ENCODE measurements at regions not wholly inside any gene's neighbourhood (a gene's known extent, or its start where the extent isn't known, plus 50 kb on each side); places are given as distances from the start of the nearest gene placed in this dataset.
"Not testable (repeated sequence)": the region's sequence is repeated elsewhere in the genome, so short reads cannot be mapped to it uniquely, and the experiment has no call there.

DNA sequence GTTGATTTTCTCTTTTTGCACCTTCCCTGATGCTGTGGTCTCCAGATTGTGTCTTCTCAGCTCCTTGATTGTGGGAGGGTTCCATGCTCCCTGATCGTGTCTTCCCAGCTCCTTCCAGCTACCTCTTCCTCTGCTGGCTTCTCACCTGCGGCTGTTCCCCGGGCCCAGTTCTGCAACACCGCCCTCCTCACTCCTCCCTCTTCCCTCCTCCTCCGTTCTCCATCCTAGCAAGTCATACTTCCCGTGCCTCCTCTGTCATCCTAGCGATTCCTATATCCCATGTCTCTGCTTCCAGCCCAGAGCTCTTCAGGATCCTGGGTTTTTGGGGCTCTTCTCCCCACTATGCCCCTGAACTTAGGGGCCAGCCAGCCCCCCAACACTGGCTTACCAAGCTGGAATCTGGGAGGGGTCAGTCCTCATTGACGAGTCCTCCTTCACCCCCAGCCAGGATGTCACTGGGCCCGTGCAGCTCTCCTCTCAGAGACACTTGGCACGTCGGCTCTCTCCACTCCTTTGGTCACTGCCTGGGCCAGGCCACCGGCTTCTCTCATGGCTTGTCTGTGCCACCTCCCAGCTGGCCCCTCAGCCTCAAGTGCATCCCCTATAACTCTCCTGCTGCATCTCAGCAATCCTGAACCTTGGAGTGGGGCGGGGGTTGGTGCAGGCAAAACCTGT, 255.4 kb upstream of the MVB12B start:
- Histone ChIP-seq H3K36me3 (ENCODE audit: insufficient read depth, insufficient read length, low read length) (no peaks in the 10 kb centered on the region), H3K4me3 (ENCODE audit: insufficient read length, low read depth) (no peak overlapping the region), H3K27me3 (ENCODE audit: insufficient read depth, insufficient read length) (no peaks in the 10 kb centered on the region), H3K4me1 (ENCODE audit: insufficient read depth, insufficient read length) (no peaks in the 10 kb centered on the region), H3K9me3 (ENCODE audit: insufficient read depth, low read length) (no peaks in the 10 kb centered on the region), H3K9ac (ENCODE audit: insufficient read length, low read depth) (no peak overlapping the region)
- TF ChIP-seq YY1 (IDR thresholded peaks at IDR 0.05; ENCODE audit: insufficient read depth, insufficient read length) (no peak), ZNF274 (IDR thresholded peaks at IDR 0.05; ENCODE audit: low read depth, low read length) (no peak), SUZ12 (IDR thresholded peaks at IDR 0.05; ENCODE audit: extremely low read depth, insufficient read depth, insufficient read length) (no peak)
- DNase-seq (ENCODE audit: low read depth, low spot score), result no peak

DNA sequence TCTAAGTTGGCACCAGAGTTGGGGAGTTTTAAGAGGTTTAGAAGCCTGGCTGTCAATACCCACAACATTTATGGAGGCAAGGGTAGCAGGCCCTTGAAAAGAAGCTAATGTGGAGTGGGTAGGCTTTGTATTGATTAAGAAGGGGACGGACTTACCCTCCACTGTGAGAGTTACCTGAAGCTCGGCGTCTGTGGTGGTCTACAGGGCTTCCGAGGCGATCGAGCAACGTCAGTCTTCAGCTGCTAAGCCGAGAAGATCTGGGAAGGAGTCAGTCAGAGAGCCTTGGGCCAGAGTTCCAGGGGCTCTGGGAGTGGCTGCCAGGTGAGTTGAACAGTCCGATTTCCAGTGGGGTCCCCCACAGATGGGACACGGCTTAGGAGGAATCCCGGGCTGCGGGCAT, 249.0 kb upstream of the MVB12B start:
- not testable (repeated sequence) for H3K36me3 ChIP-seq (ENCODE audit: insufficient read depth, insufficient read length, low read length); H3K9ac ChIP-seq (ENCODE audit: insufficient read length, low read depth); H3K4me3 ChIP-seq (ENCODE audit: insufficient read length, low read depth); H3K9me3 ChIP-seq (ENCODE audit: insufficient read depth, low read length); H3K4me1 ChIP-seq (ENCODE audit: insufficient read depth, insufficient read length); DNase-seq (ENCODE audit: low read depth, low spot score)
- H3K27me3 ChIP-seq (ENCODE audit: insufficient read depth, insufficient read length), result peaks cover 14% of the 10 kb centered on the region

DNA sequence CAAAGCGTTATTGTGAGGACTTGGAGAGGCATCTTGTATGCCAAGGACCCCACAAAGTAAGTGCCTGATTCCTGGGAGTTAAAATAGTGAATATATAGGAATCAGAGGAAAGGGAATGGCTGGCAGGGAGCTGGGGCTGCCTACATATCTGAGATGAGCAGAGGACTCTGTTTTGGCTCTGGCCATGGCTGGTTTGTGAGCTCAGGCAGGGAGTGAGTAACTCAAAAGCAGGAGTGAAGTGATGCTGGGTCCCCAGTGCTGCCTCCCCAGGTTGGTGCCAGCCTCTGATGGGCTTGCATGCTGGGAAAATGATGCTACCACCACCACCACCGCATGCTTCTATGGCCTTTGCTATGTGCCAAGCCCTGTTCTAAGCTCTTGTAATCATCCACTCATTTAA, 246.0 kb upstream of the MVB12B start:
- no peak for DNase-seq (ENCODE audit: low read depth, low spot score)
- Histone ChIP-seq H3K27me3 (ENCODE audit: insufficient read depth, insufficient read length) (peaks cover 40% of the 10 kb centered on the region), H3K36me3 (ENCODE audit: insufficient read depth, insufficient read length, low read length) (no peaks in the 10 kb centered on the region), H3K9ac (ENCODE audit: insufficient read length, low read depth) (no peak overlapping the region), H3K4me1 (ENCODE audit: insufficient read depth, insufficient read length) (no peaks in the 10 kb centered on the region), H3K4me3 (ENCODE audit: insufficient read length, low read depth) (no peak overlapping the region), H3K9me3 (ENCODE audit: insufficient read depth, low read length) (no peaks in the 10 kb centered on the region)
- TF ChIP-seq SUZ12 (IDR thresholded peaks at IDR 0.05; ENCODE audit: extremely low read depth, insufficient read depth, insufficient read length) (no peak), ZNF274 (IDR thresholded peaks at IDR 0.05; ENCODE audit: low read depth, low read length) (no peak)

DNA sequence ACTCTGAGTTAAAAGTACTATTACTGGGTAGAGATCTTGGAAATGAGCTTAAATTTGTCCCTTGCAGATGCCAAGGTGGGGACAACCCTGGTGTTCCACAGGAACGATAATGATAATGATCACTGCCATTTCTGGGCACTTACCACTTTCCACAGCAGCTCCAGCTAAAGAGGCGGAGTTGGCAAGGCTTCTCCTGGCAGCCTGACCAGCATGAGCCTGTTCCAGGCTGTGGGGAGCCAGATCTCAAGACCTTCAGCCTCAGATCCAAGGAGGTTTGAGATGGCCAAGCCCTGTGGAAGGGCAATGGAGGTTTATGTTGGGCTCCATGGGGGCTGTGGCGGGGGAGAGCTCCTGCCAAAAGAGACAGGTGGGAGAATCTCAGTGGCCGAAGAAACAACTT, 244.9 kb upstream of the MVB12B start:
- Histone ChIP-seq H3K9me3 (ENCODE audit: insufficient read depth, low read length) (no peaks in the 10 kb centered on the region), H3K9ac (ENCODE audit: insufficient read length, low read depth) (no peak overlapping the region), H3K36me3 (ENCODE audit: insufficient read depth, insufficient read length, low read length) (no peaks in the 10 kb centered on the region), H3K27me3 (ENCODE audit: insufficient read depth, insufficient read length) (peaks cover 46% of the 10 kb centered on the region), H3K4me3 (ENCODE audit: insufficient read length, low read depth) (no peak overlapping the region), H3K4me1 (ENCODE audit: insufficient read depth, insufficient read length) (no peaks in the 10 kb centered on the region)
- DNase-seq (ENCODE audit: low read depth, low spot score), result no peak
- TF ChIP-seq SUZ12 (IDR thresholded peaks at IDR 0.05; ENCODE audit: extremely low read depth, insufficient read depth, insufficient read length), result no peak

DNA sequence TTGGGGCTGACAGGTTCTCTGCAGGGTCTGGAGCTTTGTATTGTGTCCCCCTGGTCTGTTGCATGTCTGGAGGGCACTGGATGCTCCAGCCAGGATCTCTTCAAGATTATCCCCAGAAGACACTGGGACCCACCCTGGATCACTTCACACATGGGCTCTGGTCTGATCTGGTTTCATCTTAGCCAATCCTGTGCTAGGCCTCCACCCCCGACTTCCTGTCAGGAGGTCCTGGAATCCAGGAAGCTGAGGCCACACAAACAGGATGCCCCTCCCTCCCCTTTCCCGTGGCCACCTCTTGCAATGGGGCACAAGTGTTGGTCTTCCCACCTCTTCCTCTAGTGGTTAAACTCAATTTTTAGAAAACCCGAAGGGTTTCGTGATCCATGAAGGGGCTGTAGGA, 242.6 kb upstream of the MVB12B start:
- Histone ChIP-seq H3K4me1 (ENCODE audit: insufficient read depth, insufficient read length) (no peaks in the 10 kb centered on the region), H3K27me3 (ENCODE audit: insufficient read depth, insufficient read length) (peaks cover 46% of the 10 kb centered on the region), H3K4me3 (ENCODE audit: insufficient read length, low read depth) (no peak overlapping the region), H3K9ac (ENCODE audit: insufficient read length, low read depth) (no peak overlapping the region), H3K36me3 (ENCODE audit: insufficient read depth, insufficient read length, low read length) (no peaks in the 10 kb centered on the region), H3K9me3 (ENCODE audit: insufficient read depth, low read length) (no peaks in the 10 kb centered on the region)
- TF ChIP-seq ZNF274 (IDR thresholded peaks at IDR 0.05; ENCODE audit: low read depth, low read length) (no peak), SUZ12 (IDR thresholded peaks at IDR 0.05; ENCODE audit: extremely low read depth, insufficient read depth, insufficient read length) (no peak), YY1 (IDR thresholded peaks at IDR 0.05; ENCODE audit: insufficient read depth, insufficient read length) (no peak)
- DNase-seq (ENCODE audit: low read depth, low spot score), result no peak

DNA sequence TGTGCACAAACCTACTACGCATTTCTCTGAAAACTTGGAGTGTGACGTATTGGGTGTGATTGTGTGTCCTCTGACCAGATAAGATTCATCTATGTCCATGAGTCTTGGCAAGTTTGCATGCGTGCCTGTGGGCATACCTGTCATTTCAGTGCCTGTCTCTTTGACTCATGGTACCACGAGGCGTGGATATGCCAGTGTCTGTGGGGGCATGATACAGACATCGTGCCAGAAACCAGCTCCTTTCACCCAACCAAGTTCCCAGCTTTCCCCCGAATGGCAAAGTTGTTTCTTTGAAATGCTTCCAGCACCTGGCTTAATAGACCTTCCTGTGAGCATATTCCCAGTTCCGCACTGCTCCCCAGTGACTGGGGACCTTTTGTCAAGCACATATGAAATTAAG, 241.9 kb upstream of the MVB12B start:
- H3K9me3 ChIP-seq (ENCODE audit: insufficient read depth, low read length), result no peaks in the 10 kb centered on the region
- no peaks in the 10 kb centered on the region for H3K4me1 ChIP-seq (ENCODE audit: insufficient read depth, insufficient read length)
- DNase-seq (ENCODE audit: low read depth, low spot score), result no peak
- H3K27me3 ChIP-seq (ENCODE audit: insufficient read depth, insufficient read length), result peaks cover 46% of the 10 kb centered on the region
- H3K9ac ChIP-seq (ENCODE audit: insufficient read length, low read depth), result no peak overlapping the region
- H3K36me3 ChIP-seq (ENCODE audit: insufficient read depth, insufficient read length, low read length), result no peaks in the 10 kb centered on the region
- H3K4me3 ChIP-seq (ENCODE audit: insufficient read length, low read depth), result no peak overlapping the region
- TF ChIP-seq ZNF274 (IDR thresholded peaks at IDR 0.05; ENCODE audit: low read depth, low read length), result no peak
- no peak for TF ChIP-seq SUZ12 (IDR thresholded peaks at IDR 0.05; ENCODE audit: extremely low read depth, insufficient read depth, insufficient read length)
- no peak for TF ChIP-seq YY1 (IDR thresholded peaks at IDR 0.05; ENCODE audit: insufficient read depth, insufficient read length)

DNA sequence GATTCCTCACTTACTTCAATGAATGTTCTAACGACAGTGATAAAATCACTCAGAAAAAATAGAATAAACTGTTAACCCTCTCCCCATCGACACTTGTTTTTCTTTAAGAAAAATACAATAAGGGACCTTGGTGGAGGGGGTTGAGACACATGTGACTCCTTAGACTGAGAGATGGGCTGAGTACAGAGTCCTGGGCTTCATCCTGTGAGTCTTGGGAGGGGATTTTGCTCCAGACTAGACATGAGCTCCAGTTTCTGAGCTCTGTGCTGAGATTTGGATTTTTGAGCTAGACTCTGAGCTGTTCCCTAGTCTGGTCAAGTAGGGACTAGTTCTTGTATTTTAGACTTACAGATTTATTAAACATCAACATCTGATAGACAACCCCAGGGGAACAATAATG, 241.5 kb upstream of the MVB12B start:
- Histone ChIP-seq H3K36me3 (ENCODE audit: insufficient read depth, insufficient read length, low read length) (no peaks in the 10 kb centered on the region), H3K27me3 (ENCODE audit: insufficient read depth, insufficient read length) (peaks cover 46% of the 10 kb centered on the region), H3K9ac (ENCODE audit: insufficient read length, low read depth) (no peak overlapping the region), H3K4me3 (ENCODE audit: insufficient read length, low read depth) (no peak overlapping the region), H3K4me1 (ENCODE audit: insufficient read depth, insufficient read length) (no peaks in the 10 kb centered on the region), H3K9me3 (ENCODE audit: insufficient read depth, low read length) (no peaks in the 10 kb centered on the region)
- TF ChIP-seq YY1 (IDR thresholded peaks at IDR 0.05; ENCODE audit: insufficient read depth, insufficient read length) (no peak), ZNF274 (IDR thresholded peaks at IDR 0.05; ENCODE audit: low read depth, low read length) (no peak), SUZ12 (IDR thresholded peaks at IDR 0.05; ENCODE audit: extremely low read depth, insufficient read depth, insufficient read length) (no peak)
- no peak for DNase-seq (ENCODE audit: low read depth, low spot score)

DNA sequence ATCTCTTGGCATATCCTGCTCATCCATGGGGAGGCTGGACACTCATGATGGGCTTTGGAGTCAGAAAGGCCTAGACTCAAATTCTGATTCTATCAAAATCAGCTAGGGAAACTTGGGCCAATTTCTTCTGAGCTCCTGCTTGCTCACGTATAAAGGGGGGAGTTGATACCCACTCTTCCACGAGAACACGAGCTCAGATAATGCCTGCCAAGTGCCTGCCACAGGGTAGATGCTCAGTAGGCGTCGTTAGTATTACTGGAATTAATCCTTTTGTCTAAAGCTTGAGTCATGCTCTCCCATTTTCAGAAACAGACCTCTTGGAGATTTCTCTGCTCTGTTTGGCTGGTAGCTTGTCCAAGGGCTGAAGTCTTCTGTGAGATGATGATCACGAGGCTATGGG, 238.3 kb upstream of the MVB12B start:
- H3K4me1 ChIP-seq (ENCODE audit: insufficient read depth, insufficient read length), result no peaks in the 10 kb centered on the region

More for the DNA sequence above, 238.3 kb upstream of the MVB12B start:
- Histone ChIP-seq H3K9me3 (ENCODE audit: insufficient read depth, low read length) (no peaks in the 10 kb centered on the region), H3K4me3 (ENCODE audit: insufficient read length, low read depth) (no peak overlapping the region), H3K36me3 (ENCODE audit: insufficient read depth, insufficient read length, low read length) (no peaks in the 10 kb centered on the region), H3K9ac (ENCODE audit: insufficient read length, low read depth) (no peak overlapping the region), H3K27me3 (ENCODE audit: insufficient read depth, insufficient read length) (peaks cover 29% of the 10 kb centered on the region)
- DNase-seq (ENCODE audit: low read depth, low spot score), result no peak
- TF ChIP-seq ZNF274 (IDR thresholded peaks at IDR 0.05; ENCODE audit: low read depth, low read length), result no peak
- TF ChIP-seq YY1 (IDR thresholded peaks at IDR 0.05; ENCODE audit: insufficient read depth, insufficient read length), result no peak
- no peak for TF ChIP-seq SUZ12 (IDR thresholded peaks at IDR 0.05; ENCODE audit: extremely low read depth, insufficient read depth, insufficient read length)

Data from NT2/D1 (cell line).